GM21723 (cell line): ENCODE measurements at regions not wholly inside any gene's neighbourhood (a gene's known extent, or its start where the extent isn't known, plus 50 kb on each side); places are given as distances from the start of the nearest gene placed in this dataset.
"Not testable (repeated sequence)": the region's sequence is repeated elsewhere in the genome, so short reads cannot be mapped to it uniquely, and the experiment has no call there.

Experiments
- ATAC-seq: cut with Tn5 transposase; IDR thresholded peaks from one replicate; pipeline ENCODE4 v1.9.1; 2021; ENCODE audit warnings: mild to moderate bottlenecking, moderate library complexity; ENCODE audit not compliant: unreplicated experiment

- no peak for ATAC-seq
Measured at GRCh38 chr18:65206551-65207260, 544.1 kb upstream of the CDH7 start.

- ATAC-seq = no peak
Measured at GRCh38 chr18:65202091-65202490, 548.7 kb upstream of the CDH7 start.

- ATAC-seq = no peak
Measured at GRCh38 chr18:65175681-65176080, 575.1 kb upstream of the CDH7 start.

- ATAC-seq = not testable (repeated sequence)
Measured at GRCh38 chr18:65162086-65162485, 588.7 kb upstream of the CDH7 start.

GRCh38 chr18:65146482-65147021, 604.3 kb upstream of the CDH7 start:
- ATAC-seq = no peak

GRCh38 chr18:65145312-65145711, 605.5 kb upstream of the CDH7 start:
- ATAC-seq = no peak

- ATAC-seq = no peak
Measured at GRCh38 chr18:65133610-65134009, 617.2 kb upstream of the CDH7 start.

- no peak for ATAC-seq
Measured at GRCh38 chr18:65124633-65125032, 626.2 kb upstream of the CDH7 start.

- ATAC-seq = no peak
Measured at GRCh38 chr18:65103864-65104263, 646.9 kb upstream of the CDH7 start.

- ATAC-seq = no peak
Measured at GRCh38 chr18:65093346-65093745, 657.5 kb upstream of the CDH7 start.

- ATAC-seq = no peak
Measured at GRCh38 chr18:65091744-65092329, 659.0 kb upstream of the CDH7 start.

- no peak for ATAC-seq
Measured at GRCh38 chr18:65082907-65083306, 667.9 kb upstream of the CDH7 start.

- ATAC-seq = no peak
Measured at GRCh38 chr18:65081786-65082185, 669.0 kb upstream of the CDH7 start.

- no peak for ATAC-seq
Measured at GRCh38 chr18:65073060-65073550, 677.7 kb upstream of the CDH7 start.

- no peak for ATAC-seq
Measured at GRCh38 chr18:65057439-65058083, 693.3 kb upstream of the CDH7 start.

GRCh38 chr18:65056575-65056974, 694.2 kb upstream of the CDH7 start:
- no peak for ATAC-seq

GRCh38 chr18:65049586-65049985, 701.2 kb upstream of the CDH7 start:
- ATAC-seq = no peak

- ATAC-seq = no peak
Measured at GRCh38 chr18:65039578-65039977, 711.2 kb upstream of the CDH7 start.

- ATAC-seq = no peak
Measured at GRCh38 chr18:65035701-65036100, 715.1 kb upstream of the CDH7 start.

- ATAC-seq = no peak
Measured at GRCh38 chr18:65025756-65026155, 725.1 kb upstream of the CDH7 start.

- no peak for ATAC-seq
Measured at GRCh38 chr18:65021021-65021420, 729.8 kb upstream of the CDH7 start.

GRCh38 chr18:65018184-65018583, 732.6 kb upstream of the CDH7 start:
- ATAC-seq = no peak
